H1 (cell line): ENCODE measurements at regions not wholly inside any gene's neighbourhood (a gene's known extent, or its start where the extent isn't known, plus 50 kb on each side); places are given as distances from the start of the nearest gene placed in this dataset.

Experiments used
- CTCF ChIA-PET: fragments of 300-600 bp; sonication (Branson Sonifier 250); formaldehyde crosslinking; loops from one replicate; lab custom pipeline; 2021; ENCODE audit not compliant: partially characterized antibody; lab: Charles Lee
- POLR2A ChIA-PET: fragments of 300-600 bp; sonication (Branson Sonifier 250); formaldehyde crosslinking; loops from one replicate; lab custom pipeline; 2021; ENCODE audit warnings: inconsistent platforms; ENCODE audit not compliant: partially characterized antibody; lab: Charles Lee
- DNase-seq, 2 experiments: peaks; one replicate each; pipeline versions ENCODE4 v3.0.0 to v3.0.0-alpha.2; 2010 to 2022; ENCODE audit warnings: low spot score in 2 of 2, low read depth in 1 of 2, mixed read lengths in 1 of 2
- FAIRE-seq: peaks from 2 replicates; lab custom pipeline; 2011; peaks lifted over from hg19 to GRCh38; lab: Jason Lieb, UNC
- H2AFZ ChIP-seq: 2 replicates; pipeline ENCODE4 v1.8.1; 2012; ENCODE audit warnings: low read length, inconsistent platforms
- H2AK5ac ChIP-seq: 2 replicates; pipeline ENCODE4 v1.6.1; 2013; ENCODE audit warnings: low read depth, low read length
- H2BK120ac ChIP-seq: replicated peaks from 2 replicates; pipeline ENCODE3; 2013; ENCODE audit warnings: low read depth, low read length, inconsistent platforms
- H2BK12ac ChIP-seq: 2 replicates; pipeline ENCODE4 v1.6.1; 2013; ENCODE audit warnings: low read depth, low read length
- H2BK15ac ChIP-seq: 2 replicates; pipeline ENCODE4 v1.6.1; 2013; ENCODE audit warnings: low read length
- H2BK20ac ChIP-seq: 2 replicates; pipeline ENCODE4 v1.6.1; 2013; ENCODE audit warnings: low read length
- H2BK5ac ChIP-seq: 2 replicates; pipeline ENCODE4 v1.6.1; 2013; ENCODE audit warnings: low read depth, low read length
- H3K14ac ChIP-seq: 2 replicates; pipeline ENCODE4 v1.6.1; 2013; ENCODE audit warnings: inconsistent platforms; ENCODE audit not compliant: insufficient read length
- H3K18ac ChIP-seq: 2 replicates; pipeline ENCODE4 v1.6.1; 2013; ENCODE audit warnings: low read length; ENCODE audit errors: extremely low read depth
- H3K23ac ChIP-seq: 2 replicates; pipeline ENCODE4 v1.6.1; 2013; ENCODE audit warnings: inconsistent platforms; ENCODE audit not compliant: insufficient read length
- H3K23me2 ChIP-seq: 2 replicates; pipeline ENCODE4 v1.6.1; 2013; ENCODE audit warnings: low read depth, low read length
- H3K27ac ChIP-seq: 2 replicates; pipeline ENCODE4 v1.6.1; 2011; ENCODE audit warnings: low read depth, low read length, inconsistent platforms
- H3K27me3 ChIP-seq, 4 experiments: replicated peaks in 1 of 4; 1 replicate in 1 of 4; 2 replicates in 3 of 4; pipeline versions ENCODE4 v1.6.1 to v1.8.1; 2011 to 2013; ENCODE audit warnings: low read length in 3 of 4, mild to moderate bottlenecking in 3 of 4, inconsistent platforms in 2 of 4, mixed read lengths in 2 of 4, moderate library complexity in 1 of 4; ENCODE audit not compliant: control insufficient read depth in 3 of 4, insufficient read depth in 3 of 4; ENCODE audit errors: extremely low read depth in 1 of 4
- H3K36me3 ChIP-seq, 4 experiments: 2 replicates each; pipeline versions ENCODE4 v1.6.1 to v1.8.1; 2011 to 2013; ENCODE audit warnings: mild to moderate bottlenecking in 4 of 4, low read length in 3 of 4, moderate library complexity in 2 of 4, control low read depth in 1 of 4, inconsistent platforms in 1 of 4; ENCODE audit not compliant: insufficient read depth in 4 of 4, control insufficient read depth in 2 of 4
- H3K4ac ChIP-seq: replicated peaks from 2 replicates; pipeline ENCODE3; 2013; ENCODE audit warnings: low read length, low read depth, mixed read lengths, inconsistent platforms; ENCODE audit not compliant: insufficient read length
- H3K4me1 ChIP-seq, 4 experiments: replicated peaks in 1 of 4; 1 replicate in 1 of 4; 2 replicates in 3 of 4; pipeline versions ENCODE4 v1.6.1 to v1.8.1; 2011 to 2013; ENCODE audit warnings: low read length in 3 of 4, inconsistent platforms in 2 of 4, mixed read lengths in 1 of 4; ENCODE audit not compliant: insufficient read depth in 4 of 4, control insufficient read depth in 3 of 4
- H3K4me2 ChIP-seq, 2 experiments: 2 replicates each; pipeline versions ENCODE4 v1.6.1 to v1.8.1; 2011 to 2013; ENCODE audit warnings: low read depth in 2 of 2, low read length in 2 of 2, control low read depth in 1 of 2, inconsistent platforms in 1 of 2, mild to moderate bottlenecking in 1 of 2; ENCODE audit not compliant: insufficient read depth in 1 of 2
- H3K4me3 ChIP-seq, 4 experiments: fragments of 200-600, 300-600 bp in 1 of 4; sonication (generic), shearing (Covaris generic), sonication (Bioruptor Twin) in 1 of 4; 2 replicates each; pipeline versions ENCODE4 v1.5.1 to v1.8.1; 2011 to 2016; ENCODE audit warnings: low read length in 4 of 4, low read depth in 3 of 4, control low read depth in 2 of 4, inconsistent platforms in 2 of 4, mild to moderate bottlenecking in 2 of 4, mixed read lengths in 1 of 4, moderate library complexity in 1 of 4; ENCODE audit not compliant: insufficient read depth in 2 of 4; ENCODE audit errors: extremely low read depth in 1 of 4
- H3K56ac ChIP-seq: replicated peaks from 2 replicates; pipeline ENCODE3; 2013; ENCODE audit warnings: low read depth, mild to moderate bottlenecking, mixed read lengths, low read length, inconsistent platforms; ENCODE audit not compliant: insufficient read length
- H3K79me1 ChIP-seq: 2 replicates; pipeline ENCODE4 v1.6.1; 2013; ENCODE audit warnings: low read depth, low read length, control low read depth
- H3K79me2 ChIP-seq, 2 experiments: 2 replicates each; pipeline versions ENCODE4 v1.6.1 to v1.8.1; 2012 to 2013; ENCODE audit warnings: low read length in 2 of 2, mild to moderate bottlenecking in 2 of 2, inconsistent platforms in 1 of 2; ENCODE audit not compliant: insufficient read depth in 2 of 2, control insufficient read depth in 1 of 2
- H3K9ac ChIP-seq, 4 experiments: replicated peaks in 1 of 4; 1 replicate in 1 of 4; 2 replicates in 3 of 4; pipeline versions ENCODE4 v1.6.1 to v1.8.1; 2011 to 2013; ENCODE audit warnings: low read depth in 3 of 4, low read length in 3 of 4, control low read depth in 2 of 4, mild to moderate bottlenecking in 2 of 4, moderate library complexity in 2 of 4, inconsistent platforms in 1 of 4; ENCODE audit errors: extremely low read depth in 1 of 4
- H3K9me3 ChIP-seq, 2 experiments: 2 replicates each; pipeline versions ENCODE4 v1.6.1 to v1.8.1; 2012 to 2013; ENCODE audit warnings: mild to moderate bottlenecking in 2 of 2, moderate library complexity in 2 of 2, control low read depth in 1 of 2, inconsistent platforms in 1 of 2, low read depth in 1 of 2, low read length in 1 of 2, mixed read lengths in 1 of 2; ENCODE audit not compliant: insufficient read depth in 2 of 2
- H4K20me1 ChIP-seq, 2 experiments: replicated peaks in 1 of 2; 2 replicates each; pipeline versions ENCODE3 to v1.8.1; 2011 to 2013; ENCODE audit warnings: inconsistent platforms in 2 of 2, low read length in 2 of 2, mild to moderate bottlenecking in 1 of 2; ENCODE audit not compliant: insufficient read depth in 2 of 2, control insufficient read depth in 1 of 2
- H4K5ac ChIP-seq: 2 replicates; pipeline ENCODE4 v1.6.1; 2013; ENCODE audit warnings: low read length, low read depth, mixed read lengths, inconsistent platforms; ENCODE audit not compliant: insufficient read length
- H4K8ac ChIP-seq: 2 replicates; pipeline ENCODE4 v1.8.0; 2013; ENCODE audit warnings: mild to moderate bottlenecking, moderate library complexity, low read length, inconsistent platforms; ENCODE audit not compliant: insufficient read depth; ENCODE audit errors: extremely low read depth
- H4K91ac ChIP-seq: replicated peaks from 2 replicates; pipeline ENCODE3; 2013; ENCODE audit warnings: low read length, mixed read lengths, inconsistent platforms; ENCODE audit not compliant: insufficient read length
- BACH1 ChIP-seq: IDR thresholded peaks from 2 replicates; pipeline ENCODE4 v1.6.1; 2012; ENCODE audit warnings: low read length, improper control_type of control experiment
- BRCA1 ChIP-seq: IDR thresholded peaks from 2 replicates; pipeline ENCODE4 v1.6.1; 2012; ENCODE audit warnings: low read depth, low read length, improper control_type of control experiment
- CEBPB ChIP-seq: IDR thresholded peaks from 2 replicates; pipeline ENCODE4 v1.6.1; 2012; ENCODE audit warnings: low read depth, low read length
- EZH2 ChIP-seq: fragments of 200-600 bp; sonication (generic); IDR thresholded peaks from 2 replicates; pipeline ENCODE4 v1.7.1; 2012; ENCODE audit warnings: low read depth, mild to moderate bottlenecking, moderate library complexity, low read length, inconsistent platforms; ENCODE audit not compliant: severe bottlenecking
- HDAC2 ChIP-seq, 2 experiments: fragments of 300-600 bp in 1 of 2; sonication (generic) in 1 of 2; IDR thresholded peaks; 2 replicates each; pipeline ENCODE4 v1.6.1; 2011 to 2012; ENCODE audit warnings: low read depth in 2 of 2, low read length in 2 of 2, mild to moderate bottlenecking in 2 of 2, moderate library complexity in 2 of 2, borderline replicate concordance in 1 of 2, inconsistent platforms in 1 of 2
- JUND ChIP-seq: IDR thresholded peaks from 2 replicates; pipeline ENCODE4 v1.6.1; 2011; ENCODE audit warnings: mild to moderate bottlenecking, improper control_type of control experiment, low read length
- KDM1A ChIP-seq: fragments of 200-600, 300-600 bp; sonication (generic); IDR thresholded peaks from 2 replicates; pipeline ENCODE4 v1.7.1; 2016; ENCODE audit warnings: mild to moderate bottlenecking, low read length, borderline replicate concordance
- KDM4A ChIP-seq: IDR thresholded peaks from one replicate; pipeline ENCODE4 v1.7.1; 2012; ENCODE audit warnings: low read depth, mild to moderate bottlenecking, moderate library complexity, low read length, inconsistent platforms; ENCODE audit not compliant: severe bottlenecking
- MAFK ChIP-seq: IDR thresholded peaks from 2 replicates; pipeline ENCODE4 v1.6.1; 2012; ENCODE audit warnings: low read depth, mild to moderate bottlenecking, improper control_type of control experiment, low read length
- RBBP5 ChIP-seq: IDR thresholded peaks from 2 replicates; pipeline ENCODE4 v1.7.1; 2012; ENCODE audit warnings: low read depth, mild to moderate bottlenecking, inconsistent platforms, low read length, moderate library complexity, borderline replicate concordance
- RFX5 ChIP-seq: IDR thresholded peaks from 2 replicates; pipeline ENCODE4 v1.6.1; 2011; ENCODE audit warnings: low read depth, low read length, improper control_type of control experiment, borderline replicate concordance
- SP1 ChIP-seq: IDR thresholded peaks from 2 replicates; pipeline ENCODE4 v1.6.1; 2011; ENCODE audit warnings: low read depth, low read length
- SRF ChIP-seq: IDR thresholded peaks from 2 replicates; pipeline ENCODE4 v1.6.1; 2011; ENCODE audit warnings: mild to moderate bottlenecking, low read depth, low read length, moderate library complexity
- TAF7 ChIP-seq: optimal IDR thresholded peaks from 2 replicates; pipeline ENCODE3; 2011; ENCODE audit warnings: low read depth, mild to moderate bottlenecking, inconsistent platforms, low read length, moderate library complexity, borderline replicate concordance
- WGBS, 2 experiments: shearing (Covaris generic) in 1 of 2; methylation state at CpG; one replicate each; pipeline versions ENCODE4 v1.1.6 to v1.1.7; 2013 to 2015; ENCODE audit warnings: low lambda C conversion rate in 2 of 2, mixed read lengths in 2 of 2, inconsistent platforms in 1 of 2, low coverage in 1 of 2, missing lambda C conversion rate in 1 of 2; ENCODE audit not compliant: insufficient replicate concordance in 2 of 2, insufficient coverage in 1 of 2, insufficient read length in 1 of 2; ENCODE audit errors: extremely low coverage in 1 of 2, missing lambda C conversion rate in 1 of 2; 5-methylcytosine and 5-hydroxymethylcytosine counted together
- TF ChIP-seq, protein P1 (sequence below): IDR thresholded peaks from 2 replicates; pipeline ENCODE4 v1.6.1; 2012; ENCODE audit warnings: inconsistent platforms

- Histone ChIP-seq H4K8ac (no peak overlapping the region), H3K4me2 (no peak overlapping the region), H3K18ac (no peak overlapping the region), H2BK12ac (no peak overlapping the region), H2BK120ac (no peak overlapping the region), H4K20me1 (no peaks in the 10 kb centered on the region), H3K79me2 (no peaks in the 10 kb centered on the region), H3K9ac (no peak overlapping the region), H3K23ac (no peak overlapping the region), H2BK15ac (no peak overlapping the region), H2AK5ac (no peak overlapping the region), H3K14ac (no peak overlapping the region), H3K56ac (no peak overlapping the region), H2AFZ (no peak overlapping the region), H2BK5ac (no peak overlapping the region), H3K4me1 (no peaks in the 10 kb centered on the region), H3K9me3 (no peaks in the 10 kb centered on the region), H3K27ac (no peak overlapping the region), H3K4ac (no peak overlapping the region), H3K4me3 (no peak overlapping the region), H3K79me1 (no peaks in the 10 kb centered on the region), H2BK20ac (no peak overlapping the region), H4K5ac (no peak overlapping the region), H4K91ac (no peak overlapping the region), H3K23me2 (no peaks in the 10 kb centered on the region), H3K27me3 (no peaks in the 10 kb centered on the region), H3K36me3 (no peaks in the 10 kb centered on the region)
- DNase-seq = no peak
- FAIRE-seq = no peak
- ChIA-PET CTCF (no interaction called here), POLR2A (no interaction called here)
- 89% methylated on average over 1 of the region's 1 CpG; no CpG with 5 or more reads in 1 of the 2 experiments for WGBS, 2 experiments
- TF ChIP-seq EZH2 = no peak
- TF ChIP-seq HDAC2 (IDR thresholded peaks at IDR 0.05; ENCODE audit: borderline replicate concordance in 1 of 2, low read depth in 2 of 2, low read length in 2 of 2) = no peak
- no peak for TF ChIP-seq MAFK
- TF ChIP-seq KDM4A = no peak
- TF ChIP-seq RFX5 = no peak
- TF ChIP-seq SRF = no peak
- TF ChIP-seq JUND = no peak
- TF ChIP-seq BRCA1 = no peak
- no peak for TF ChIP-seq CEBPB
- no peak for TF ChIP-seq SP1
- TF ChIP-seq, protein P1, sequence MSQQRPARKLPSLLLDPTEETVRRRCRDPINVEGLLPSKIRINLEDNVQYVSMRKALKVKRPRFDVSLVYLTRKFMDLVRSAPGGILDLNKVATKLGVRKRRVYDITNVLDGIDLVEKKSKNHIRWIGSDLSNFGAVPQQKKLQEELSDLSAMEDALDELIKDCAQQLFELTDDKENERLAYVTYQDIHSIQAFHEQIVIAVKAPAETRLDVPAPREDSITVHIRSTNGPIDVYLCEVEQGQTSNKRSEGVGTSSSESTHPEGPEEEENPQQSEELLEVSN = no peak
- no peak for TF ChIP-seq RBBP5
- TF ChIP-seq BACH1 = no peak
- TF ChIP-seq TAF7 = no peak
- TF ChIP-seq KDM1A = no peak
These were observed 720.4 kb downstream of the RERGL start for GRCh38 chr12:17369556-17369955.
